Suppressor macrophage treated with lipopolysaccharide for 1 hour (primary cell): ENCODE measurements at regions not wholly inside any gene's neighbourhood (a gene's known extent, or its start where the extent isn't known, plus 50 kb on each side); places are given as distances from the start of the nearest gene placed in this dataset.

Experiments
- DNase-seq, 3 donors: peaks; one replicate each; pipeline ENCODE4 v3.0.0-alpha.2; 2020 to 2022

DNA sequence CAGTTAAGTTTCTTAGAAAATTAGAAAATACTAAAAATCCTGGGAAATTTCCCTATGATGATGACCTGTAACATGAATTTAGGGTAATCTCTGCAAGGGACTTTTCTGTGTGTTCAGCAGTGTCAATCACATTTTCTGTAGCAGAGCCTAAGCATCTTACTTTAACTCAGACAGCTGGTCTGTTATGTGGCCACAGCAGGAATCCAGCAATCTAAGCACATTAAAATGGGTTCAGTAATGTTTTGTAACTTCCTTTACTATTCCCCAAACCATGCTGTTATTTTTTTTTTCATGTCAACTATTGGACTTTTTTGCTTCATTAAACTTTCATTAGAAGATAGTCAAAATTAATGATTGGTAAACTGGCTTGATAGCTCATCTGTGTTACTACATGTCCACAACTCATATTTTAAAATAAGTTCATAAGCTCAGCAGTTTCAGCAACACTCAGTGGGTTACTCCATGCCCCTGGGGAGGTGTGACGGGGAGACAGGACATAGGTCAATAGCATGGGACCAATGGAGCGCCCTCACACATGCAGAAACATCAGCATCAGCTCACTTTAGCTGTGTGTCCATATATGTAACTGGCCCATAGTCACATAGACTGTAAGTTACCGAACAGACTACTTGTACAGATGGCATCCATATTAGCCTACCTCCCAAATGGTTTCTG lies 168.0 kb upstream of the PACRGL start:
- DNase-seq, result peak; percentile 3 to 65 (median 38)

DNA sequence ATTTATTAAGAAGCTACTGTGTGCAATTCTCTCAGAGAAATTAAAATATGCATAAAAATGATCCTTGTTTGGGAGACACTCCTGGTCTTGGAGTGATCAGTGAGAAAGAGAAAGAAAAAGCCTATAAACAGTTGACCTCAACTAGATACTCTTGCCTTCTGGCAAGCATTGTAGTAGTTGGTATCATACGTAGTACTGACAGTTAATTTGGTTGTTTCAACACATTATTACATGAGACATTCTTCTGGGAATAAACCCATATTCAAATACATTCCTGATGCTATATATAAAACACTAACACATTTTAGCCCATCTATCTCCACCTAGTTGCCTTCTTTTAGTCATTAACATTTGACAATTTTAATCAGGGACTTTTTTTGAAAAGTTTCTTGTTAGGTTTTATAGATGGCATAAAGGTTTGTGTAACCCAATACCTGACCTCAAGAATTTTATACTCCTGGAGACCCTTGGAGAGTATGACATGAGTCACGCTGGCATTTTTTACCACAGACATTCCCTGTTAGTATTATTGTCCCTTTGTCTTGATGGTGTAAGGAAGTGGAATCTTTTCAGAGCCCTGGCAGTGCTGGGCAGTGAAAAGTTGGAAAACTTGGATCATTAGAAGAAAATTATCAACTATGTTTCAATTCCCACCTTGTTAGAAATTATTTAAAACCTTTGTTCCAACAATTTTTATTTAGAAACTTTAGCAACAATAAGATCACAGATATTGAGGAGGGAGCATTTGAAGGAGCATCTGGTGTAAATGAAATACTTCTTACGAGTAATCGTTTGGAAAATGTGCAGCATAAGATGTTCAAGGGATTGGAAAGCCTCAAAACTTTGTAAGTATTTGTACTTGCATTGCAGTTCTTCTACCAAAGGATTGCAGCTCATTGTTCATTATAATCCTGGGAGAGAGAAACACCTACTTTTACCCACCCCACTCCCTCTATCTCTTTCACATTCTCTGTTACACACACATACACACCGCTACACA lies 167.1 kb upstream of the PACRGL start:
- peak in 1 of 3 donors; percentile 18 for DNase-seq

DNA sequence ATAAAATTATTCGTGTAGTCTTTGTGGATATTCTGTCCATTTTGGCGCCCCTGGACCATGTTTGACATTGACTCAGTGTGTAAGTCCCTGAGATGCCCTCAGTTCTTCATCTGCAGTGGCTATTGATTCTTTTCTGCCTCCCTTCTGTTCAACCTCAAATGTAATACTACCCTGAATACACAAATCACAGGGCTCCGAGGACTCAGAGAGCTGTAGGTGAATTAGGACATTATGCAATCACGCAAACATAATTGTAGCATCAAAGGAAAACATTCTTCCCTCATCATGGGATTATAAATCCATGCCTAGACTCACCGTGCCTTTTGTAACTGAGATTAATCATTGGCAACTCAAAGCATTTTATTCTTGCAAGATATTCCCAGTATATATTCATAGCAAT lies 161.4 kb upstream of the PACRGL start:
- no peak for DNase-seq

DNA sequence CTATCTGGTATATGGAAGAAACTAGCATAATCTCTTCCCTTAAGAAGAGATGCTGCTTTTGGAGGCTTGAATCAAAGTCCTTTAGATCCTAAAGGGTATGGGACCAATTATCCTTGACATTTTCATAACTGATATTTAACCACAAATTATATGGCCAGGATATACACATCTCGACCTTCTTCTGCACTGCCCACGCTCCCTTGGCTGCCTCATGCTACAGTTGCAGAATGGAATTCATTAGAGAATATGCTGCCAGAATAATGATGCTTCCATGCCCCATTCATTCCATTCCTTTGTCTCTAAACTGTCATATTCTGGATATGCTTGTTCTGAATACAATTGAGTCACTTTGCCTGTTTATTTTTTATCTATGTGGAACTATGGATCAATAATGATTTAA lies 157.1 kb upstream of the PACRGL start:
- DNase-seq, result no peak

DNA sequence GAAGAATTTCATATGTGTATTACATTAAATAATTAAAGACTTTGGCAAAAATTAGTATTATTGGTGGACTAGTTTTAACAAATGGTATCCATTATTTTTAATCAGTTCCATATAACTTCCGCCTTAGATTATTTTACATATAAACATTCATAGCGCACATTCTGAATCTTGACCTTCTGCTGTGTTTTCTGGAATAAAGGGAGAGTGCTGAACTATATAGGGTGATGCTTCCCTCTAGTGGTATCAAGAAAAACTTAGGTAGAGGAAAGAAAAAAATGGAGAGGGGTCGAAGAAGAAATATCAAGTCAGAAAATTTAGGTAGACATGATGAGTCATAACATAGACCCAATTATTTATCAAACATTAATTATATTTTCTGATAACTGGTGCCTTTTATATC lies 155.6 kb upstream of the PACRGL start:
- DNase-seq, result peak; percentile 4 to 22 (median 21)

DNA sequence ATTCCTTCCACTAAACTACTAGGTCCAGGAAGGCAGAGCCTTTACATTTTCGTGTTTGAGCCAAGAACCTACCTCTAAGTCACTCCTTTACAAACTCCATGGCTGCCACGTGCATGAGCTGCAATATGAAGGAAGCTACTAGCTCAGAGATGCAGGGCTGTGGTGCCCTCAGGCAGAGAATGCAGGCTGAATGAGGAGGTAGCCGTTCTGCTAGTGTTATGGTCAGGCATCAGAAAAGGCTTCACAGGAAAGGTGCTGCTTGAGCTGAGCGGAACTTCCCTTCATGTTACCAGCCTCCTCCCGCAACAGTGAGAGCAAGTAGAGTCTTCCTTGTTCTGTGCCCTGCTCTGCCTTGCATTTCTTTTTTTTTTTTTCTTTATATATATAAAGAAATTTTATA lies 148.3 kb upstream of the PACRGL start:
- DNase-seq, result no peak

DNA sequence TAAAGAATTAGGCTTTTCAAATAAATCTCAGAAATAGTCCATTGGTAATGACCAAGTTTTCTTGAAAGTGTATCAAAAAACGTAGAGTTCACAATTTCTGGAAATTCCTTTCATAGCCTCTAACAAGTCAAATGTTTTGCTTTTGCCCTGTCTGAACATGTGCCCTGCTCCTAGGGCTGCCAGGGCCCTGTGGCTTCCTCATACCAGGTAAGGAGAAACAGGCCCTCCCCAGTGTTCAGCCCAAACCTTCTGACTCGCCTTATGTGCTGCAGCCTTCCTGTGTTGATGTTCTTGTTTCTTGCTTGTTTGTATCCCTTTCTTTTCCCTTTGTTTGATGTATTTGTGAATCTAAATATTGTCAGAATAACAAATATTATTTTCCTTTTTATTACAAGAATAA lies 146.1 kb upstream of the PACRGL start:
- no peak for DNase-seq

DNA sequence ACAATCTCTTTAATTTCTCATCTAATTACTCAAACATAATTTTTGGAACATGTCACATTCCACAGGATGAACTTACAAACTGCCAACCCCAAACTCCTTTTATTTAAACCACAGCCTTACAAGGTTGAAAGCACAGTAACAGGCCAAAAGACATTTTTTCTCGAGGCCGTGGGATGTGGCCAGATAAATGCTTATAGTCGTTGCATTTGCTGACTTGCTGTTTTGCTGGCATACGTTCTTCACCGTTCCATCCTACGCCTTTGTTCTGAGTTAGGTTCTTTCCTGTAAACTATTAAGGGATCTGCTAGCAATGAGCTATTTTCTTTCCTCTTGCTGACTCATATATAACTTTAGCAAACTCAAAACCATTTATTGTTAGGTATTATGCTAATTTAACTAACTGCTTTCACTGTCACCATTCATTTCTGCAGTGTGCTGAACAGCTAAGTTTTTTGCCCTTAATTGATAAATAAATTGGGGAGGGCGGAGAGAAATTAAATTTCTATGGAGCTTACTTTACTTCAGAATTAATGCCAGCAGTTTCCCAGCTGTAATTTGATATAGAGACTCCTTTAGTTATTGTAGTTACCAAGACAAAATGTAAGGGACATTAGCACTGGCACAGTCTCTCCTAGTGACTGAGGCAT lies 135.1 kb upstream of the PACRGL start:
- DNase-seq, result no peak

DNA sequence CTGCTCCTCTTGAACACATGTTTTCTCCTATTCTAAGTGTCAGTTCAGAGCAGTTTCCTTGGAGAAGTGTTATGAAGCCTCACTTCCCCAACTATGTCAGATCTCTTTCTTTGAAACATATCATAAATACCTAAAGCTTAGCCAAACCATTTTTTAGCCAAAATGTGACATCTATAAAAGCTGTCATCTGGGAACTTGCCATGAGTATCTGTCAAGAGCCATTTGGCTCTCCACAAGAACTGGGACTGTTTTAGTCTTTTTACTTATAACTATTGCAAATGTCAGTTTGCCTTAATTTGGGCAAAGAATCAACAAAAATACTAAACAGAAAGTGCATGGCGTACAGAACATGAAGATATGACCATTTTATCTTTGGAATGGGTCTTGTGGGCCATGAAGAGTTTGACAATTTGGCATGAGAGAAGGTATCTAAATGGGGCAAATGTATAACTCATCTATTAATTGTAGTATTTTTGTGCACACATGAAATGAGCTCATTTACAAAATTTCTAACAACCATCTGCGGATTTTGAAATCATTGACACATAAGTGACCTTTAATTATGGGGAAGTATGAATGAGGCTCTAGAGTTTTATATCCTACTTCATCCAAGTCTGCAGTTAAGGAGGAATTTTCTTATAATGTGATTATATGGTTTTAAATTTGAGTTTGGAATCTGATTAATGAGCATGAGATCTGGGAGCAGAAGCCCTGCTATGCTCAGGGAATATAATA lies 129.1 kb upstream of the PACRGL start:
- DNase-seq, result peak; percentile 5 to 61 (median 53)

DNA sequence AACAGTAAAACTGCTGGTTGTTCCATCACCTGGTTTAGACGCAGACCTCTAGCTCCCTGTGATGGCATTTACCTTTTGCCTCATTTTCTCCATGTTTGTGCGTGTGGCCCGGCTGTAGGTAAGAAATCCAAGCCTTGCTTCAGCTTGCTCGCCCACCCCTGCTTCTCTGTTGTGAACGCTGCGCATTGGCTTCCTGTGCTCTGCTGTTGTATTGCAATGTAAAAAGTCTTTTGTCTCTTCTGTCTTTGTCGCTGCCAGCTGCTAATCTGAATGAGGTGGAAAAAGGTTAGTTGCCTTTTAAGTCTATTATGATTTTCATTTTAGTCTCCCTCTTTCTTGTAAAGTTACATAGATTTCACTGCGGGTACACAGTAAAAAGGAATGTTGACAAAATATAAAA lies 127.3 kb upstream of the PACRGL start:
- no peak for DNase-seq

DNA sequence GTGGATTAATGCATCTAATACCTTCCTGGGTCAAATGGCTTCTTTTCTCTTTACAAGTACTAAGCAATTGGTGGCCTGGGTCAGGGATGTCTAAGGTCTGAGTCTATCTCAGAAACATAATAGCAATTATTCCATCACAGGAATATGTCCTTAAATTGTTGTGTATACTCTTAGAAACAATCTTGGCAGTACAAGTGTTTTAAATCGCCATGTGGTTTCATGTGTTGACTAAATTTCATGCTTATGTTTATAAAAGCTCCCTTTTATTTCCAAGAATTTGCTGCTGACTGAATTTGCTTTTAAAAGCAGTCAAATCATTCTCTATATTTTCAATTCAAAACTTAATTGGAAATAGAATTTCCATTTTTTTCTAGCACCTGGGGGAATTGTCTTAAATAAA lies 125.3 kb upstream of the PACRGL start:
- DNase-seq, result no peak

DNA sequence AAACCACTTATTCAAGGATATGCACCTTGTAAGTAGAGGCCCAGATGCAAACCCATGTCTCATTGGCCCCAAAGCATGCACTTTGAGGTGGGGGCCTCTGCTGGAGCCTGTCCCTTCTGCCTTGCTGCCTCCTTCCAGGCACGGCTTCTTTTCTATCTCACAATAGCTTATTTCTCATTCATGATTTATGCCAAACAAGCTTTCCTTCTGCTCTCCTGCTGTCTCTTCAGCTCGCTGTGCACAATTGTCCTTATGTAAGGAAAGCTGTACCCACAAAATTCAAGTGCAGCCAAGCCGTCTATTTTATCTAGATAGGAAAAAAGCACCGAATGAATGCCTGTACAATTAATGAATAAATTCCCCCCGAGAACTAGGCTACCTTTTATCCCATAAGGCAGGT lies 124.8 kb upstream of the PACRGL start:
- DNase-seq, result no peak

DNA sequence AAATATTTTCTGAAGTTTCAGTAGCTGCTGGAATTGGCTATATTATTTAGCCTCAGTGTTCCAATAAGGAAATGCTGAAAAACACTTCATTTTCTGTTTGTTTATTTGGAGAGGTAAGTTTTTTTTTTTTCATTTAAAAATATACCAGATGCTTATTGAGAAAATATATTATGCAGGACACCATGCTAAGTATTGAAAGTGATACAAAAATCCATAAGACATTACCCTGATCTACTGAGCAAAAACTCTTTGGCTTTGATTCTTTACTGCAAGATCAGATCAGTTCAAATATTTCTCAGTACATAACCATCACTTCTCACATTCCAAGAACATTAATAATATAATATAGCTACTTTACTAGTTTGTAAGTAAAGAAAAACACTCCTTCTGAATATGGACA lies 123.4 kb upstream of the PACRGL start:
- no peak for DNase-seq

DNA sequence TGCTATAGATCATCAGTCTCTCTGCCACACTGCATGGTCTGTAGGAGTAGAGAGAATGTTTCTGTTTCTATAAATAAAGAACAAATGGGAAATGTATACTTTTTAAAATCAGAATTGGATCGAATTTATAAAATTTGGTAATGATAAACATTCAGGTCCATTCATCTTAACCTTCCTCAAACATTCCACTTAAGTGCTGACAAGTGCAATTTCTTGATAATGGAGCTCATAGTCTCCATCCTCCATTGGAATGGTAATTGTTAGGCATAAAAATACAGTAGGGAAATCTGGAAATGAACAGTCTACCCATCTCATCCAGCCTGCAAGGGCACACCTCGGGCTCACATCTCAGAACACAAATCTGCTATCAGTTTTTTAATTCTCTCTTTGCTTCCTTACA lies 122.6 kb upstream of the PACRGL start:
- DNase-seq, result no peak

DNA sequence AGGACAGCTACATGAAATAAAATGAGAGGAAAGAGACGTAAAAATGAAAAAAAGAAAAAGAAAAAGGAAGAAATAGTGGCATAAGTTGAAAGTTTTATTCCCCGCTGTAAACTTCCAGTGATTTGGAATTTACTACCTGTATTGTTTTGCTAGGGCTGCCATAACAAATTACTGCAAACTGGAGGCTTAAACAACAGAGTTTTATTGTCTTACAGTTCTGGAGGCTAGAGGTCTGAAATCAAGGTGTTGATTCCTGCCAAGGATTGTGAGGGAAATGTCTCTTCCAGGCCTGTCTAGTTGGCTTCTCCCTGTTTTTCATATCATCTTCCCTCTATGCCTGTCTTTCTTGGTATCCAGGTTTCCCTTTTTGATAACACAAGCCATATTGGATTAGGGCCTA lies 119.4 kb upstream of the PACRGL start:
- DNase-seq, result no peak

DNA sequence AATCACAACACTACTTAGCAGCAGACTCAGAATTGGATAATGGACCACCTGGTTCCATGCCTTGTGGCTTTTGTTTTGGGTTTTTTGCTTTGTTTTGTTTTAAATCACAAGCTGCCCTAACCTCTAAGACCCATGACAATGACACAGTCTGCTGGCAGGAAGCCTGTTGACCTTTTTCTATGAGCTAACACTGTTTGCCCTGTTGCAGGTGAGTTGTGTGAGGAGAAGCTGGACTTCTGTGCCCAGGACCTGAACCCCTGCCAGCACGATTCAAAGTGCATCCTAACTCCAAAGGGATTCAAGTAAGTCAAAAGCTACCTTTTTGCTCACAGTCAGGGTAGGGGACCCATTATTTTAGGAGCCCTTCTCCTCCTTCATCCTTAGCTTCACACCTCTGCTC lies 110.8 kb upstream of the PACRGL start:
- DNase-seq, result no peak

DNA sequence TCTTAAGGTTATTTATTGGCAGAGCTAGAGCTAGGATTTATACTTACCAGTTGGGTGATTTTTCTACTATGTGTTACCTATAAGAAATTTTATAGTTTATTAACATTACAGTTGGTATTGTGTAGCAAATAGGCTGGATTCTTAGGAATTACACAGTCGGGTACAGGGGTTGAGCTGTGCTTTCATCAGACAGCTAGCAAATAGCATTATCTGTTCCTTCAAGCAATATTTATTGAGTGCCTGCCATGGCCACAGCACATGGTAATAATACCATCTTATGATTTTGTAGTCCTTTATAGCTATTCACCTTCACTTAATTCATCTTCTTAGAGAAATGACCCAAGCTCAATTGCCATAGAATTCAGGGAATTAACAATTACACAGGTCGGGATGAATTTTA lies 109.4 kb upstream of the PACRGL start:
- DNase-seq, result no peak

DNA sequence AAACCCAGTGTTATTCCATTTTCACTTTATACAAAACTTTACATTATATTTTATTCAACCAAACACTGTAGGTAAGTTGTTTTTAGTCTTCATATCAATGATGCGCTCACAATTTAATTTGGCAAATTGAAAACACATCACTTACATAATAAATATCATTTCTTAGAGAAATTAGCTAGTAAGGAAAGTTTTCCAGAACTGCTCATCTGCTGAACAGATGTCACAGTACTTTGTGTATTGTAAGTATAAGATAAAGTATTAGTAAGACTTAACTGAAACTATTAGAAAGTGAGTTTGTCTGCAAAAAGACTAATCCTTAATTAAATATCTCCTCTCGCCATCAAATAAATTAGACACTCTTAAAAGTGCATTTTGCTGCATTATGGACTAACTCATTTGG lies 108.7 kb upstream of the PACRGL start:
- DNase-seq, result no peak

DNA sequence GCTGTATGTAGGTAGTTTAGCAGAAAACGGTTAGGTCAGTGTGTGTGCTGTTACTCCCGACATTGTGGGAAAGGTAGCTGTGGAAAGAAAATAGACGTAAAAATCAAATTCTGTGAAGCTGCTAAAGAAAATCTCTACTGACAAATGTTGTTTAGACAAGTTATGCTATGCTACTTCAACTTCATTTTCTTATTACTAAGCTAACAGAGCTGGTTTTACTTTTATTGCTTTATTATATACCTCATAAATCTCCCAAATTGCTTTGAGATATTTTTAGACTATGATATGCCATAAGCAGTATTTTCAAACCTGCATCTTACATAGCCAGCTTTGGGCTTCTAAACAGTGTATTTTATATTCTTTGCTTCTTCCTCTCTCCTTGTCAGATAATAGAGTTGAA lies 108.2 kb upstream of the PACRGL start:
- no peak for DNase-seq

DNA sequence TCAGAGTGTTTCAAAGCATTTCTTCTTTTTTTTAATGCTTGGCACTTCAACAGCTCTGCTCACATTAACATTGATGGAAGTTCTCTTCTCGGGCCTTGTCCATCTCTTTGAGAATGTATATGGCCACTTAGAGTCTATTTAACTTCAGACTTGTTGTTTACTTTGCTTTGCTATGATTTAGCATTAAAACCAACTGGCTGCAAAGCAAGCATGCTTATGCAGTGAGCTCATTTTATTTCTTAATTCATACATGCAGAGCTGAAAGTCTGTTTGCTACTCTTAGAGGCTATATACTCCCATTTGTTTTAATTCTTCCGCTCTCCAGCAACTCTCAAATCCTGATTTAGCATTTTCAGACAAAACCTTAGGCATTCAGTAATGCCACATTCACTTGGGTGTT lies 107.6 kb upstream of the PACRGL start:
- no peak for DNase-seq

DNA sequence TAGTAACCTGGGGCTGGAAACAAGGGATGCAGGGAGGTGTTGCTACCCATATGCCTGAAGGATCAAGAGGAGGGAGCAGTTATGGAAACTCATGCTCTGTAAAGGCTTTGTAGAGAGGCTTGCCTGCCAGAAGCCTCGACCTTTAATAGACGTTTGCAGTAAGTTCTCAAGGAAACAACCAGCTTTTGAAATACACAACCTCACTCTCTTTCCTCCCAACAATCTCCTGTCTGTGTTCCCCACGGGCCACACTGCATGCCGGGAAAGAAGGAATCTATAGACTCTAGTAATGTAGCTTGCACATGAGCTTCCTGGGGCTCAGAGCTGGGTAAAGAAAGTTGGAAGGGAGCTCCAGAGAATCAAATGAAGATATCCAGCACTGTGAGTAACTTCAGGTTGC lies 101.6 kb upstream of the PACRGL start:
- no peak for DNase-seq

DNA sequence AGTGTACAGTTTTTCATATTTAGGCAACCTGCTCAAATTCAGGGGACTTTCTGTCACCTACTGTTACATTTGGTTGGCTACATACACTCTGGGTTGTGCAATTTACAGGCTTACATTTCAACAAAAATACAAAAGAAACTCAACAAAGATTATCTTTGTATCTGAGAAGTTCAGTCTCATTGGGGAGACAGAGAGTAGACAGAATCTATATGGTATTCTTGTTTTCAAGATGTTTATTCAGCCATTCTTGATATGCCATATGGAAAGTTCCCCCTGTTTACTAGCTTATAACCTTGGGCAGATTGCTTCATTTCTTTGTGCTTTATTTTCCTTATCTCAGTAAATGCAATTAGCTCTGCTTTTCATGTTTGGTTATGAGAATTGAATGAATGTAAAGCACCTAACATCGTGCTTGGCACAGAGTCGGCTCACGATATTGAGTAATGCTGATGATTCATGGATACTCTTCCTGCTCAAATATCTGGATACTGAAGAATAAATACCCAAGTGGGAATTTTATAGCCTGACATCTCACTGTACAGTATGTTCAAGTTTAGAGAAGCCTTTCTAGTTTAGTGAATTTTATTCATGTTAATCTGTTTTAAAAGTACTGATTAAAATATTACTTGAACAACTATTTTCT lies 96.5 kb upstream of the PACRGL start:
- no peak for DNase-seq

DNA sequence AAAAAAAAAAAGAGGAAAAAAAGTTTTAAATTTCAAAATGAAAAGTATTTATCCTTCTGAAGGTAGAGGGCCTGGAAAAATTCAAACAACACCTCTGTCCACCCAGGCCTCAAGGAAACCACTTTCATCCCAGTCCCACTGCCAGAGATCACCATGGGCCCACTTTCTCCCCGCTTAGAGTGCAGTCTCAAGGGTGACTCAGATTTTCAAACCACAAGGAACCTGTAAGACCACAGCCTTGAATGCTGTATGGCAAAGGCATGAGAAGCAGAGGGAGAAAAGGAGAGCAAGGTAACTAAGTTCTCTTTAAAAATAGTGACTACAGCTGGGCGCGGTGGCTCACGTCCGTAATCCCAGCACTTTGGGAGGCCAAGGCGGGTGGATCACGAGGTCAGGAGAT lies 87.9 kb upstream of the PACRGL start:
- no peak for DNase-seq
